ENCODE measurements at regions not wholly inside any gene's neighbourhood (a gene's known extent, or its start where the extent isn't known, plus 50 kb on each side); places are given as distances from the start of the nearest gene placed in this dataset.

DNA sequence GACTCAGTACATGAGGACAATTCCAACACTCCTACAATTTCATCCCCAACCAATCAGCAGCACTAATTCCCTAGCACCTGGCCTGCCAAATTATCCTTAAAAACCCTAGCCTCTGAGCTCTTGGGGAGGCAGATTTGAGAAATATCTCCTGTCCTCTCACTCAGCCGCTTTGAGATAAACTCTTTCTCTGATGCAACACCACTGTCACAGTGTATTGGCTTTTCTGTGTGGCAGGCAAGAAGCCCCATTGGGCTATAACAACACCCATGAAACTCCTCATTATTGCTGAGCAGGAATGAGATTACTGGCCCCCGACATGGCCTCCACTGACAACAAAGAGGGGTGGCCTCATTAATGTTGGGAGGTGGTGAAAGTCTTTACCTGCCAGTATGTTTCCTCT is 515.5 kb downstream of the HACE1 start (continued):
- TF ChIP-seq EZH2 (IDR thresholded peaks at IDR 0.05; ENCODE audit: borderline replicate concordance, insufficient read depth, low read length, poor library complexity, severe bottlenecking): no peak
- TF ChIP-seq EP300 (conservative IDR thresholded peaks at IDR 0.05; ENCODE audit: poor library complexity, severe bottlenecking): no peak

DNA sequence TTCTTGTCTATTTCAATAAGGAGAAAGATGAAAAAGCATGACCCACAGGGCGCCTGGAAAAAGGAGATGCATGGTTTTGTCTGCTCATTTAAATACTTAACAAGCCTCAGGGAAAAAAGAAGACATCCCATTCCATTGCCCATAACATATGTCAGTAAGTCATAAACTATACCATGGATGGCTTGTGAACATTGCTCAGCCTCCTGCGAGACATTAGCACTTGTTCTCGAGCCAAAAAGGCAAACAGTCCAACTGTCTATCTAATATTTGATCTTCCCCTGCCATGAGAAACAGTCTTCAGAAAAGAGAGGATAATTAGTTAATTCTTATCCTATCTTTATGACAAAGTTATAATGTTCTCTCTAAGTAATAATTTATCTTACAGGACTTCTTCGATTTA is 527.4 kb downstream of the HACE1 start:
- Histone ChIP-seq H3F3A (ENCODE audit: insufficient read depth, low read length, poor library complexity, severe bottlenecking) (no peaks in the 10 kb centered on the region), H3K9ac (ENCODE audit: low read length) (no peak overlapping the region), H2AFZ (ENCODE audit: low read depth, low read length) (no peak overlapping the region), H3K4me3 (ENCODE audit: low read length) (no peak overlapping the region), H3K27me3 (ENCODE audit: insufficient read depth, low read depth, low read length) (no peaks in the 10 kb centered on the region), H3K27ac (ENCODE audit: low read length) (no peak overlapping the region), H3K9me2 (ENCODE audit: insufficient read depth, low read length) (no peaks in the 10 kb centered on the region), H3K36me3 (ENCODE audit: insufficient read depth, low read length) (no peaks in the 10 kb centered on the region), H4K20me1 (ENCODE audit: insufficient read depth) (no peaks in the 10 kb centered on the region), H3K4me2 (ENCODE audit: low read length) (no peak overlapping the region), H3K79me2 (replicated peaks; ENCODE audit: insufficient read depth, low read length) (no peaks in the 10 kb centered on the region), H3K9me3 (ENCODE audit: low read length) (no peaks in the 10 kb centered on the region)
- TF ChIP-seq, protein P1, sequence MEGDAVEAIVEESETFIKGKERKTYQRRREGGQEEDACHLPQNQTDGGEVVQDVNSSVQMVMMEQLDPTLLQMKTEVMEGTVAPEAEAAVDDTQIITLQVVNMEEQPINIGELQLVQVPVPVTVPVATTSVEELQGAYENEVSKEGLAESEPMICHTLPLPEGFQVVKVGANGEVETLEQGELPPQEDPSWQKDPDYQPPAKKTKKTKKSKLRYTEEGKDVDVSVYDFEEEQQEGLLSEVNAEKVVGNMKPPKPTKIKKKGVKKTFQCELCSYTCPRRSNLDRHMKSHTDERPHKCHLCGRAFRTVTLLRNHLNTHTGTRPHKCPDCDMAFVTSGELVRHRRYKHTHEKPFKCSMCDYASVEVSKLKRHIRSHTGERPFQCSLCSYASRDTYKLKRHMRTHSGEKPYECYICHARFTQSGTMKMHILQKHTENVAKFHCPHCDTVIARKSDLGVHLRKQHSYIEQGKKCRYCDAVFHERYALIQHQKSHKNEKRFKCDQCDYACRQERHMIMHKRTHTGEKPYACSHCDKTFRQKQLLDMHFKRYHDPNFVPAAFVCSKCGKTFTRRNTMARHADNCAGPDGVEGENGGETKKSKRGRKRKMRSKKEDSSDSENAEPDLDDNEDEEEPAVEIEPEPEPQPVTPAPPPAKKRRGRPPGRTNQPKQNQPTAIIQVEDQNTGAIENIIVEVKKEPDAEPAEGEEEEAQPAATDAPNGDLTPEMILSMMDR (IDR thresholded peaks at IDR 0.05; ENCODE audit: poor library complexity, severe bottlenecking): no peak
- TF ChIP-seq RAD21 (conservative IDR thresholded peaks at IDR 0.05): no peak
- no peak for TF ChIP-seq EZH2 (IDR thresholded peaks at IDR 0.05; ENCODE audit: borderline replicate concordance, insufficient read depth, low read length, poor library complexity, severe bottlenecking)
- no peak for TF ChIP-seq MXI1 (conservative IDR thresholded peaks at IDR 0.05; ENCODE audit: poor library complexity, severe bottlenecking)
- no peak for TF ChIP-seq SMC3 (conservative IDR thresholded peaks at IDR 0.05; ENCODE audit: poor library complexity)
- TF ChIP-seq, protein P2, sequence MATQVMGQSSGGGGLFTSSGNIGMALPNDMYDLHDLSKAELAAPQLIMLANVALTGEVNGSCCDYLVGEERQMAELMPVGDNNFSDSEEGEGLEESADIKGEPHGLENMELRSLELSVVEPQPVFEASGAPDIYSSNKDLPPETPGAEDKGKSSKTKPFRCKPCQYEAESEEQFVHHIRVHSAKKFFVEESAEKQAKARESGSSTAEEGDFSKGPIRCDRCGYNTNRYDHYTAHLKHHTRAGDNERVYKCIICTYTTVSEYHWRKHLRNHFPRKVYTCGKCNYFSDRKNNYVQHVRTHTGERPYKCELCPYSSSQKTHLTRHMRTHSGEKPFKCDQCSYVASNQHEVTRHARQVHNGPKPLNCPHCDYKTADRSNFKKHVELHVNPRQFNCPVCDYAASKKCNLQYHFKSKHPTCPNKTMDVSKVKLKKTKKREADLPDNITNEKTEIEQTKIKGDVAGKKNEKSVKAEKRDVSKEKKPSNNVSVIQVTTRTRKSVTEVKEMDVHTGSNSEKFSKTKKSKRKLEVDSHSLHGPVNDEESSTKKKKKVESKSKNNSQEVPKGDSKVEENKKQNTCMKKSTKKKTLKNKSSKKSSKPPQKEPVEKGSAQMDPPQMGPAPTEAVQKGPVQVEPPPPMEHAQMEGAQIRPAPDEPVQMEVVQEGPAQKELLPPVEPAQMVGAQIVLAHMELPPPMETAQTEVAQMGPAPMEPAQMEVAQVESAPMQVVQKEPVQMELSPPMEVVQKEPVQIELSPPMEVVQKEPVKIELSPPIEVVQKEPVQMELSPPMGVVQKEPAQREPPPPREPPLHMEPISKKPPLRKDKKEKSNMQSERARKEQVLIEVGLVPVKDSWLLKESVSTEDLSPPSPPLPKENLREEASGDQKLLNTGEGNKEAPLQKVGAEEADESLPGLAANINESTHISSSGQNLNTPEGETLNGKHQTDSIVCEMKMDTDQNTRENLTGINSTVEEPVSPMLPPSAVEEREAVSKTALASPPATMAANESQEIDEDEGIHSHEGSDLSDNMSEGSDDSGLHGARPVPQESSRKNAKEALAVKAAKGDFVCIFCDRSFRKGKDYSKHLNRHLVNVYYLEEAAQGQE (IDR thresholded peaks at IDR 0.05; ENCODE audit: borderline replicate concordance): no peak
- TF ChIP-seq POLR2AphosphoS5 (IDR thresholded peaks at IDR 0.05): no peak
- TF ChIP-seq EP300 (conservative IDR thresholded peaks at IDR 0.05; ENCODE audit: poor library complexity, severe bottlenecking): no peak
- no peak for TF ChIP-seq TAF1 (IDR thresholded peaks at IDR 0.05; ENCODE audit: low read depth)

DNA sequence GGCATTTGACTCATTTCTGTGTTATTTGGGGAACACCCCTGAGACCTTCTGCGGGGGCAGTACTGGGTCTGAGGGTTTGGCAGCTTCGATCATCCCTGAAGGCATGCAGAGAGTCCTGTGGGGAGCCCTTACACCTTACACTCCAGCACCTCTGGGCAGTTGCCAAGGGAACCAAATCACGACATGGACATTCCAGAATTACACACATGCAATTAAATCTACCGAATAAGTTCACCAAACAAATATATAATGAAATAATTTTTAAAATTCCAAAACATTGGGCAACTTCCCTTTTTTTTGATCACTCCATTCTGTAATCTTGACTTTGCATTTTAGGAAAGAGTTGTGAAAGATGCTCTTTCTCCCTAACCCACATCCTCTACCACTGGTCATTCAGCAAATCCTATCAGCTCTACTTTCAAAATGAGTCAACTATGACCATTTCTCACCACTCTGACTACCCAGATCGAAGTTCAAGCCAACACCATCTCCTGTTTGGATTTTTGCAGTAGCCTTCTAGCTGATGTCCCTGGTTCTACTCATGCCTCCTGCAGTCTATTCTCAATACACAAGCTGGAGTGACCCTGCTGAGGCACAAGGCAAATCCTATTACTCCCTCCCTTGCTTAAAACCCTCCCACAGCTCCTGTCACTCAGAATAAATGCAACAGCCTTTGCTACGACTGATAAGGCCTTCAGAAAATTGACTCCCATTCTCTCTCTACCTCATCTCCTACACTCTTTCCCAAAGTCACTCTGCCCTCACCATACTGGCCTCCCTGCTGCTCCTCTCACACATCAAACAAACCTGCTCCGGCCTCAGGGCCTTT is 533.3 kb downstream of the HACE1 start:
- Histone ChIP-seq H3K4me3 (ENCODE audit: low read length) (no peak overlapping the region), H4K20me1 (ENCODE audit: insufficient read depth) (no peaks in the 10 kb centered on the region), H3K27me3 (ENCODE audit: insufficient read depth, low read depth, low read length) (no peaks in the 10 kb centered on the region), H3F3A (ENCODE audit: insufficient read depth, low read length, poor library complexity, severe bottlenecking) (no peaks in the 10 kb centered on the region), H3K27ac (ENCODE audit: low read length) (no peak overlapping the region), H3K9me3 (ENCODE audit: low read length) (no peaks in the 10 kb centered on the region), H2AFZ (ENCODE audit: low read depth, low read length) (no peak overlapping the region), H3K79me2 (replicated peaks; ENCODE audit: insufficient read depth, low read length) (no peaks in the 10 kb centered on the region), H3K4me2 (ENCODE audit: low read length) (no peak overlapping the region), H3K36me3 (ENCODE audit: insufficient read depth, low read length) (no peaks in the 10 kb centered on the region), H3K9ac (ENCODE audit: low read length) (no peak overlapping the region), H3K9me2 (ENCODE audit: insufficient read depth, low read length) (no peaks in the 10 kb centered on the region)
- TF ChIP-seq SMC3 (conservative IDR thresholded peaks at IDR 0.05; ENCODE audit: poor library complexity) (no peak), EP300 (conservative IDR thresholded peaks at IDR 0.05; ENCODE audit: poor library complexity, severe bottlenecking) (no peak), MXI1 (conservative IDR thresholded peaks at IDR 0.05; ENCODE audit: poor library complexity, severe bottlenecking) (no peak), POLR2AphosphoS5 (IDR thresholded peaks at IDR 0.05) (no peak), TAF1 (IDR thresholded peaks at IDR 0.05; ENCODE audit: low read depth) (no peak), RAD21 (conservative IDR thresholded peaks at IDR 0.05) (no peak), EZH2 (IDR thresholded peaks at IDR 0.05; ENCODE audit: borderline replicate concordance, insufficient read depth, low read length, poor library complexity, severe bottlenecking) (no peak)
- TF ChIP-seq, protein P2 (IDR thresholded peaks at IDR 0.05; ENCODE audit: borderline replicate concordance): no peak
- TF ChIP-seq, protein P1 (IDR thresholded peaks at IDR 0.05; ENCODE audit: poor library complexity, severe bottlenecking): no peak
